ENCODE measurements at regions not wholly inside any gene's neighbourhood (a gene's known extent, or its start where the extent isn't known, plus 50 kb on each side); places are given as distances from the start of the nearest gene placed in this dataset.

GRCh38 chr18:24628326-24628725 lies 167.9 kb downstream of the HRH4 start:
- no peak for DNase-seq

- no peak for DNase-seq
Measured at GRCh38 chr18:24629921-24630320, 169.5 kb downstream of the HRH4 start.

- no peak for DNase-seq
Measured at GRCh38 chr18:24630346-24630880, 170.0 kb downstream of the HRH4 start.

GRCh38 chr18:24631243-24632025 lies 171.0 kb downstream of the HRH4 start:
- DNase-seq = no peak

- no peak for DNase-seq
Measured at GRCh38 chr18:24632158-24632988, 171.9 kb downstream of the HRH4 start.

GRCh38 chr18:24633121-24633520 lies 172.7 kb downstream of the HRH4 start:
- no peak for DNase-seq

GRCh38 chr18:24649571-24649970 lies 189.1 kb downstream of the HRH4 start:
- no peak for DNase-seq

GRCh38 chr18:24651434-24651833 lies 191.0 kb downstream of the HRH4 start:
- DNase-seq = no peak

- no peak for DNase-seq
Measured at GRCh38 chr18:24656050-24656449, 195.6 kb downstream of the HRH4 start.

GRCh38 chr18:24656551-24657443 lies 196.4 kb downstream of the HRH4 start:
- DNase-seq = peak; percentile 97

GRCh38 chr18:24657444-24657842 lies 197.0 kb downstream of the HRH4 start:
- DNase-seq = peak; percentile 60

GRCh38 chr18:24658302-24658701 lies 197.9 kb downstream of the HRH4 start:
- no peak for DNase-seq

- DNase-seq = peak; percentile 44
Measured at GRCh38 chr18:24659827-24660720, 199.6 kb downstream of the HRH4 start.

- DNase-seq = no peak
Measured at GRCh38 chr18:24660956-24661355, 200.5 kb downstream of the HRH4 start.

- DNase-seq = no peak
Measured at GRCh38 chr18:24662412-24662821, 202.0 kb downstream of the HRH4 start.

GRCh38 chr18:24663026-24663425 lies 202.6 kb downstream of the HRH4 start:
- DNase-seq = no peak

- DNase-seq = no peak
Measured at GRCh38 chr18:24669015-24669414, 208.6 kb downstream of the HRH4 start.

- DNase-seq = no peak
Measured at GRCh38 chr18:24669502-24669901, 209.1 kb downstream of the HRH4 start.

GRCh38 chr18:24672165-24672941 lies 211.9 kb downstream of the HRH4 start:
- no peak for DNase-seq

- DNase-seq = no peak
Measured at GRCh38 chr18:24674200-24674599, 213.8 kb downstream of the HRH4 start.

- no peak for DNase-seq
Measured at GRCh38 chr18:24674605-24675004, 214.2 kb downstream of the HRH4 start.
